Neural crest cell (in vitro differentiated cells): ENCODE measurements at regions not wholly inside any gene's neighbourhood (a gene's known extent, or its start where the extent isn't known, plus 50 kb on each side); places are given as distances from the start of the nearest gene placed in this dataset.

Source experiments
- DNase-seq: peaks from one replicate; pipeline ENCODE4 v3.0.0; 2021; ENCODE audit warnings: low read depth, mixed read lengths, low spot score
- H3K27ac Mint-ChIP-seq: one replicate; pipeline ENCODE4 v1.8.0; 2021; ENCODE audit warnings: mild to moderate bottlenecking, mixed read lengths; ENCODE audit not compliant: unreplicated experiment
- H3K27me3 Mint-ChIP-seq: 2 replicates; pipeline ENCODE4 v1.8.0; 2021; ENCODE audit warnings: low read depth, mild to moderate bottlenecking, mixed read lengths
- H3K36me3 Mint-ChIP-seq: 2 replicates; pipeline ENCODE4 v1.8.0; 2021; ENCODE audit warnings: low read depth, mild to moderate bottlenecking, mixed read lengths
- H3K4me1 Mint-ChIP-seq: 2 replicates; pipeline ENCODE4 v1.8.0; 2021; ENCODE audit warnings: mixed read lengths
- H3K4me3 Mint-ChIP-seq: one replicate; pipeline ENCODE4 v1.8.0; 2021; ENCODE audit warnings: mild to moderate bottlenecking, mixed read lengths
- H3K9me3 Mint-ChIP-seq: 2 replicates; pipeline ENCODE4 v1.8.0; 2021; ENCODE audit warnings: mixed read lengths
- CTCF ChIP-seq: fragments of 200-600 bp; sonication (generic); conservative IDR thresholded peaks from 2 replicates; pipeline ENCODE4 v1.5.0; 2021; ENCODE audit warnings: antibody characterized with exemption, mild to moderate bottlenecking

- no peaks in the 10 kb centered on the region for H3K36me3 Mint-ChIP-seq
- H3K9me3 Mint-ChIP-seq = no peaks in the 10 kb centered on the region
- no peak for DNase-seq
- H3K4me3 Mint-ChIP-seq = no peak overlapping the region
- no peak for TF ChIP-seq CTCF
- H3K27ac Mint-ChIP-seq = no peak overlapping the region
- no peaks in the 10 kb centered on the region for H3K27me3 Mint-ChIP-seq
- peaks cover 32% of the 10 kb centered on the region for H3K4me1 Mint-ChIP-seq
Observed at GRCh38 chr6:43880236-43881137, 110.5 kb downstream of the VEGFA start.

- Mint-ChIP-seq H3K4me1 (peaks cover 34% of the 10 kb centered on the region), H3K9me3 (no peaks in the 10 kb centered on the region), H3K36me3 (no peaks in the 10 kb centered on the region), H3K27ac (peak overlapping the region; percentile 50), H3K4me3 (no peak overlapping the region), H3K27me3 (no peaks in the 10 kb centered on the region)
- TF ChIP-seq CTCF = no peak
- no peak for DNase-seq
Observed at GRCh38 chr6:43879722-43880121, 109.7 kb downstream of the VEGFA start.

- H3K27me3 Mint-ChIP-seq = no peaks in the 10 kb centered on the region
- H3K36me3 Mint-ChIP-seq = no peaks in the 10 kb centered on the region
- H3K4me1 Mint-ChIP-seq = peaks cover 42% of the 10 kb centered on the region
- peak overlapping the region; percentile 22 for H3K27ac Mint-ChIP-seq
- TF ChIP-seq CTCF = no peak
- peak; percentile 51 for DNase-seq
- H3K9me3 Mint-ChIP-seq = no peaks in the 10 kb centered on the region
- H3K4me3 Mint-ChIP-seq = peak overlapping the region; percentile 10
Observed at GRCh38 chr6:43878823-43879495, 108.9 kb downstream of the VEGFA start.

GRCh38 chr6:43878127-43878634 lies 108.2 kb downstream of the VEGFA start:
- no peak for TF ChIP-seq CTCF
- no peak for DNase-seq
- H3K36me3 Mint-ChIP-seq = no peaks in the 10 kb centered on the region
- no peaks in the 10 kb centered on the region for H3K27me3 Mint-ChIP-seq
- no peaks in the 10 kb centered on the region for H3K9me3 Mint-ChIP-seq
- H3K4me1 Mint-ChIP-seq = peaks cover 44% of the 10 kb centered on the region
- H3K4me3 Mint-ChIP-seq = no peak overlapping the region
- H3K27ac Mint-ChIP-seq = no peak overlapping the region

- Mint-ChIP-seq H3K27ac (peak overlapping the region; percentile 75), H3K9me3 (no peaks in the 10 kb centered on the region), H3K36me3 (no peaks in the 10 kb centered on the region), H3K27me3 (no peaks in the 10 kb centered on the region), H3K4me3 (no peak overlapping the region), H3K4me1 (peaks cover 44% of the 10 kb centered on the region)
- DNase-seq = no peak
- TF ChIP-seq CTCF = no peak
Observed at GRCh38 chr6:43877463-43878126, 107.6 kb downstream of the VEGFA start.
